CD4-positive, alpha-beta T cell treated with Interleukin-4 for 1 hour (primary cell): ENCODE measurements at regions not wholly inside any gene's neighbourhood (a gene's known extent, or its start where the extent isn't known, plus 50 kb on each side); places are given as distances from the start of the nearest gene placed in this dataset.
"Not testable (repeated sequence)": the region's sequence is repeated elsewhere in the genome, so short reads cannot be mapped to it uniquely, and the experiment has no call there.

ENCODE experiments used
- DNase-seq, 2 donors: peaks; one replicate each; pipeline ENCODE4 v3.0.0-alpha.2; 2020 to 2022

- no peak for DNase-seq
Measured at GRCh38 chr7:81211204-81211933, 292.5 kb upstream of the SEMA3C start.

GRCh38 chr7:81210137-81211064 is 291.6 kb upstream of the SEMA3C start:
- no peak for DNase-seq

- DNase-seq, result no peak
Measured at GRCh38 chr7:81209059-81209458, 290.2 kb upstream of the SEMA3C start.

GRCh38 chr7:81207801-81208200 is 288.9 kb upstream of the SEMA3C start:
- no peak for DNase-seq

GRCh38 chr7:81206667-81207360 is 288.0 kb upstream of the SEMA3C start:
- no peak for DNase-seq

- no peak for DNase-seq
Measured at GRCh38 chr7:81206217-81206616, 287.4 kb upstream of the SEMA3C start.

- DNase-seq, result no peak
Measured at GRCh38 chr7:81201188-81201587, 282.3 kb upstream of the SEMA3C start.

GRCh38 chr7:81198766-81199165 is 279.9 kb upstream of the SEMA3C start:
- DNase-seq, result no peak

- no peak for DNase-seq
Measured at GRCh38 chr7:81197266-81197665, 278.4 kb upstream of the SEMA3C start.

GRCh38 chr7:81195033-81195432 is 276.2 kb upstream of the SEMA3C start:
- DNase-seq, result no peak

- DNase-seq, result no peak
Measured at GRCh38 chr7:81190997-81191768, 272.3 kb upstream of the SEMA3C start.

- DNase-seq, result no peak
Measured at GRCh38 chr7:81187753-81188152, 268.9 kb upstream of the SEMA3C start.

GRCh38 chr7:81186691-81187090 is 267.8 kb upstream of the SEMA3C start:
- no peak for DNase-seq

GRCh38 chr7:81185072-81185471 is 266.2 kb upstream of the SEMA3C start:
- no peak for DNase-seq

GRCh38 chr7:81183326-81183725 is 264.5 kb upstream of the SEMA3C start:
- no peak for DNase-seq

- DNase-seq, result not testable (repeated sequence)
Measured at GRCh38 chr7:81182056-81182455, 263.2 kb upstream of the SEMA3C start.

- no peak for DNase-seq
Measured at GRCh38 chr7:81181066-81181465, 262.2 kb upstream of the SEMA3C start.

GRCh38 chr7:81180573-81180972 is 261.7 kb upstream of the SEMA3C start:
- no peak for DNase-seq

GRCh38 chr7:81175275-81175940 is 256.6 kb upstream of the SEMA3C start:
- no peak for DNase-seq

GRCh38 chr7:81173766-81174281 is 255.0 kb upstream of the SEMA3C start:
- no peak for DNase-seq

- DNase-seq, result no peak
Measured at GRCh38 chr7:81170291-81170690, 251.4 kb upstream of the SEMA3C start.

GRCh38 chr7:81167934-81168333 is 249.1 kb upstream of the SEMA3C start:
- DNase-seq, result no peak
